HG03064 (cell line): ENCODE measurements at regions not wholly inside any gene's neighbourhood (a gene's known extent, or its start where the extent isn't known, plus 50 kb on each side); places are given as distances from the start of the nearest gene placed in this dataset.
"Not testable (repeated sequence)": the region's sequence is repeated elsewhere in the genome, so short reads cannot be mapped to it uniquely, and the experiment has no call there.

Source experiments
- ATAC-seq: cut with Tn5 transposase; IDR thresholded peaks from one replicate; pipeline ENCODE4 v1.9.1; 2021; ENCODE audit warnings: low read depth; ENCODE audit not compliant: unreplicated experiment

DNA sequence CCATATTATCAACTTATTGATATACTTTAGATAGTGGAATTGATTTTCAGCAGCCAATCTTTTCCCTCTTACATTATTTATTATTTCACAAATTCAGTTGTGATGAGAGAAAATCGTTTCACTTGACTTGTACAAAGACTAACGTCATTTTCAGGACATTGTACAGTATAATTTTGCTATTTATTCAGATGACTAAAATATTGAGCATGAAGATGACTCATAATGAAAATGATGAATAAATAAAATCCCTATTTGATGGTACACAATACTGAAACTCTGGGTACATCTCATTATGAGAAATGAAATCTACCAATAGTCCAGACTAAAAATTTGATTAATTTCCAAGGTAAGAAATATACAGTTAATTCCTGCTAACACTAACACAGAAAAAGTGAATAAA is 316.4 kb downstream of the CCDC74A start:
- ATAC-seq, result not testable (repeated sequence)

DNA sequence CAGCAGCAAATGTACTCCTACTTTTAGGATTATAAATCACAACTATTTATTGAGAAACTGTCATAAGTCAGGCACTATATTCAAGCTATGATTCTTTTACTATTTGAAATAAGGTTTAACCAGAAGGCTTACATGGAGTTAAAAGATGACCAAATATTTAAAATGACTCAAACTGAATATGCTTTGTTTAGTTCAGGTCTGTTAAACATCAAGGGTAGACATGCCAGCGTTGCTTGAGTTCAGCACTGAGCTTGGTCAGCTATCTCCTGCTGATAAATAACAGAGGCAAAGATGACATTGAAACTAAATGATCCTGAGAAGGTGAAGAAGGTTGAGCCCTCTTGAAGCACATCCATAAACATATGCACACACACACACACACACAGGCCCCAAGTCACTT is 305.6 kb downstream of the ANKRD30BL start:
- not testable (repeated sequence) for ATAC-seq

DNA sequence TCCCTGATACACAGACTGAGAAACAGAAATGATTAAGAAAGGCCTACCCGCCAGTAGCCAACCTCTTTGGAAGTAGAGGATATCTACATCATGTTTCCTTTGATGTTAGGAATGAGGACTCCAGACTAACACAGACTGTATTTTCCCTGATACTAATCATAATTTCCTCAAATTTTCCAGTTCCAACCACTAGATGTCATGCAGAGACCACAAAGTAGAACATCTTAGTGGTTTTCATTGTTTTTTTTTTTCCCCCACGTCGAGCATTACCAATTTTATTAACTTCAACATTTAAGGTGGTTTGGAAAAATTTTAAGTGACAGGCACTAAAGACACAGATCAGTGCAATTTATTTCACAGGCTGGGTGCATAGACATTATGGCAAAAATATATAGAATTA is 303.6 kb downstream of the ANKRD30BL start:
- ATAC-seq, result not testable (repeated sequence)
